Dermis microvascular lymphatic vessel endothelial cell (primary cell): ENCODE measurements at regions not wholly inside any gene's neighbourhood (a gene's known extent, or its start where the extent isn't known, plus 50 kb on each side); places are given as distances from the start of the nearest gene placed in this dataset.

Experiments used
- DNase-seq, 2 donors: peaks; one replicate each; pipeline versions ENCODE4 v3.0.0 to v3.0.0-alpha.2; 2010; ENCODE audit warnings: low read depth in 2 of 2

GRCh38 chr2:104758199-104758620 is 95.7 kb upstream of the POU3F3 start:
- DNase-seq: no peak

GRCh38 chr2:104762031-104762430 is 91.9 kb upstream of the POU3F3 start:
- no peak for DNase-seq

- DNase-seq: no peak
These were observed 87.2 kb upstream of the POU3F3 start for GRCh38 chr2:104766683-104767082.

GRCh38 chr2:104768694-104769093 is 85.2 kb upstream of the POU3F3 start:
- no peak for DNase-seq

GRCh38 chr2:104769096-104769495 is 84.8 kb upstream of the POU3F3 start:
- no peak for DNase-seq

- DNase-seq: no peak
These were observed 80.9 kb upstream of the POU3F3 start for GRCh38 chr2:104772996-104773395.

- DNase-seq: no peak
These were observed 79.3 kb upstream of the POU3F3 start for GRCh38 chr2:104774631-104775030.

- no peak for DNase-seq
These were observed 76.2 kb upstream of the POU3F3 start for GRCh38 chr2:104777721-104778120.

- DNase-seq: no peak
These were observed 72.8 kb upstream of the POU3F3 start for GRCh38 chr2:104781151-104781550.

GRCh38 chr2:104784264-104784663 is 69.7 kb upstream of the POU3F3 start:
- DNase-seq: no peak

- no peak for DNase-seq
These were observed 67.7 kb upstream of the POU3F3 start for GRCh38 chr2:104786204-104786603.

- DNase-seq: no peak
These were observed 67.1 kb upstream of the POU3F3 start for GRCh38 chr2:104786821-104787220.

GRCh38 chr2:104787298-104788065 is 66.4 kb upstream of the POU3F3 start:
- no peak for DNase-seq

GRCh38 chr2:104788742-104789455 is 65.0 kb upstream of the POU3F3 start:
- DNase-seq: no peak

GRCh38 chr2:104790100-104790811 is 63.7 kb upstream of the POU3F3 start:
- no peak for DNase-seq

- no peak for DNase-seq
These were observed 62.9 kb upstream of the POU3F3 start for GRCh38 chr2:104790901-104791495.

- no peak for DNase-seq
These were observed 59.9 kb upstream of the POU3F3 start for GRCh38 chr2:104793966-104794365.

- no peak for DNase-seq
These were observed 59.5 kb upstream of the POU3F3 start for GRCh38 chr2:104794441-104794840.
